ENCODE measurements at regions not wholly inside any gene's neighbourhood (a gene's known extent, or its start where the extent isn't known, plus 50 kb on each side); places are given as distances from the start of the nearest gene placed in this dataset.

GRCh38 chr4:135007400-135007799 lies 805.8 kb upstream of the PABPC4L start:
- TF ChIP-seq CTCF (conservative IDR thresholded peaks at IDR 0.05; ENCODE audit: low read depth, low read length) = no peak
- H2AFZ ChIP-seq (ENCODE audit: low read depth) = no peak overlapping the region
- H3K27me3 ChIP-seq (ENCODE audit: insufficient read depth, low read depth) = no peaks in the 10 kb centered on the region
- no peaks in the 10 kb centered on the region for H4K20me1 ChIP-seq (ENCODE audit: insufficient read depth)
- no peak overlapping the region for H3K27ac ChIP-seq
- no peak overlapping the region for H3K4me2 ChIP-seq
- no peaks in the 10 kb centered on the region for H3K79me2 ChIP-seq (ENCODE audit: insufficient read depth, low read depth)
- H3K9ac ChIP-seq = no peak overlapping the region
- H3K4me3 ChIP-seq (IDR thresholded peaks at IDR 0.05; ENCODE audit: insufficient read depth, low read depth, low read length) = no peak overlapping the region
- no peaks in the 10 kb centered on the region for H3K4me1 ChIP-seq (ENCODE audit: low read depth, poor library complexity, severe bottlenecking)
- H3K36me3 ChIP-seq (ENCODE audit: insufficient read depth) = no peaks in the 10 kb centered on the region

- Histone ChIP-seq H3K36me3 (ENCODE audit: insufficient read depth) (no peaks in the 10 kb centered on the region), H3K79me2 (ENCODE audit: insufficient read depth, low read depth) (no peaks in the 10 kb centered on the region), H4K20me1 (ENCODE audit: insufficient read depth) (no peaks in the 10 kb centered on the region), H3K4me3 (IDR thresholded peaks at IDR 0.05; ENCODE audit: insufficient read depth, low read depth, low read length) (no peak overlapping the region), H3K27ac (no peak overlapping the region), H3K9ac (no peak overlapping the region), H3K27me3 (ENCODE audit: insufficient read depth, low read depth) (no peaks in the 10 kb centered on the region), H2AFZ (ENCODE audit: low read depth) (no peak overlapping the region), H3K4me1 (ENCODE audit: low read depth, poor library complexity, severe bottlenecking) (no peaks in the 10 kb centered on the region), H3K4me2 (no peak overlapping the region)
- no peak for TF ChIP-seq CTCF (conservative IDR thresholded peaks at IDR 0.05; ENCODE audit: low read depth, low read length)
Measured at GRCh38 chr4:134999169-134999568, 797.6 kb upstream of the PABPC4L start.

GRCh38 chr4:134961963-134962362 lies 760.4 kb upstream of the PABPC4L start:
- Histone ChIP-seq H3K4me3 (IDR thresholded peaks at IDR 0.05; ENCODE audit: insufficient read depth, low read depth, low read length) (no peak overlapping the region), H3K4me2 (no peak overlapping the region), H3K27ac (no peak overlapping the region), H3K79me2 (ENCODE audit: insufficient read depth, low read depth) (no peaks in the 10 kb centered on the region), H4K20me1 (ENCODE audit: insufficient read depth) (no peaks in the 10 kb centered on the region), H3K27me3 (ENCODE audit: insufficient read depth, low read depth) (no peaks in the 10 kb centered on the region), H3K9ac (no peak overlapping the region), H2AFZ (ENCODE audit: low read depth) (no peak overlapping the region), H3K36me3 (ENCODE audit: insufficient read depth) (no peaks in the 10 kb centered on the region), H3K4me1 (ENCODE audit: low read depth, poor library complexity, severe bottlenecking) (no peaks in the 10 kb centered on the region)
- no peak for TF ChIP-seq CTCF (conservative IDR thresholded peaks at IDR 0.05; ENCODE audit: low read depth, low read length)

- H2AFZ ChIP-seq (ENCODE audit: low read depth) = no peak overlapping the region
- H3K9ac ChIP-seq = no peak overlapping the region
- H3K4me1 ChIP-seq (ENCODE audit: low read depth, poor library complexity, severe bottlenecking) = no peaks in the 10 kb centered on the region
- H3K79me2 ChIP-seq (ENCODE audit: insufficient read depth, low read depth) = no peaks in the 10 kb centered on the region
- no peaks in the 10 kb centered on the region for H3K27me3 ChIP-seq (ENCODE audit: insufficient read depth, low read depth)
- no peak for TF ChIP-seq CTCF (conservative IDR thresholded peaks at IDR 0.05; ENCODE audit: low read depth, low read length)
- no peak overlapping the region for H3K4me3 ChIP-seq (IDR thresholded peaks at IDR 0.05; ENCODE audit: insufficient read depth, low read depth, low read length)
- no peaks in the 10 kb centered on the region for H4K20me1 ChIP-seq (ENCODE audit: insufficient read depth)
- no peak overlapping the region for H3K4me2 ChIP-seq
- no peak overlapping the region for H3K27ac ChIP-seq
- H3K36me3 ChIP-seq (ENCODE audit: insufficient read depth) = no peaks in the 10 kb centered on the region
Measured at GRCh38 chr4:134958862-134959261, 757.3 kb upstream of the PABPC4L start.

- no peaks in the 10 kb centered on the region for H3K79me2 ChIP-seq (ENCODE audit: insufficient read depth, low read depth)
- no peak for TF ChIP-seq CTCF (conservative IDR thresholded peaks at IDR 0.05; ENCODE audit: low read depth, low read length)
- H3K4me1 ChIP-seq (ENCODE audit: low read depth, poor library complexity, severe bottlenecking) = no peaks in the 10 kb centered on the region
- H3K9ac ChIP-seq = no peak overlapping the region
- no peak overlapping the region for H2AFZ ChIP-seq (ENCODE audit: low read depth)
- H3K27ac ChIP-seq = no peak overlapping the region
- no peaks in the 10 kb centered on the region for H3K36me3 ChIP-seq (ENCODE audit: insufficient read depth)
- no peak overlapping the region for H3K4me3 ChIP-seq (IDR thresholded peaks at IDR 0.05; ENCODE audit: insufficient read depth, low read depth, low read length)
- H3K4me2 ChIP-seq = no peak overlapping the region
- no peaks in the 10 kb centered on the region for H4K20me1 ChIP-seq (ENCODE audit: insufficient read depth)
- no peaks in the 10 kb centered on the region for H3K27me3 ChIP-seq (ENCODE audit: insufficient read depth, low read depth)
Measured at GRCh38 chr4:134955059-134955458, 753.5 kb upstream of the PABPC4L start.
